H1 (cell line): ENCODE measurements at regions not wholly inside any gene's neighbourhood (a gene's known extent, or its start where the extent isn't known, plus 50 kb on each side); places are given as distances from the start of the nearest gene placed in this dataset.

ENCODE experiments used
- CTCF ChIA-PET: fragments of 300-600 bp; sonication (Branson Sonifier 250); formaldehyde crosslinking; loops from one replicate; lab custom pipeline; 2021; ENCODE audit not compliant: partially characterized antibody; lab: Charles Lee
- POLR2A ChIA-PET: fragments of 300-600 bp; sonication (Branson Sonifier 250); formaldehyde crosslinking; loops from one replicate; lab custom pipeline; 2021; ENCODE audit warnings: inconsistent platforms; ENCODE audit not compliant: partially characterized antibody; lab: Charles Lee
- DNase-seq, 2 experiments: peaks; one replicate each; pipeline versions ENCODE4 v3.0.0 to v3.0.0-alpha.2; 2010 to 2022; ENCODE audit warnings: low spot score in 2 of 2, low read depth in 1 of 2, mixed read lengths in 1 of 2
- FAIRE-seq: peaks from 2 replicates; lab custom pipeline; 2011; peaks lifted over from hg19 to GRCh38; lab: Jason Lieb, UNC
- H2AFZ ChIP-seq: 2 replicates; pipeline ENCODE4 v1.8.1; 2012; ENCODE audit warnings: low read length, inconsistent platforms
- H2AK5ac ChIP-seq: 2 replicates; pipeline ENCODE4 v1.6.1; 2013; ENCODE audit warnings: low read depth, low read length
- H2BK120ac ChIP-seq: replicated peaks from 2 replicates; pipeline ENCODE3; 2013; ENCODE audit warnings: low read depth, low read length, inconsistent platforms
- H2BK12ac ChIP-seq: 2 replicates; pipeline ENCODE4 v1.6.1; 2013; ENCODE audit warnings: low read depth, low read length
- H2BK15ac ChIP-seq: 2 replicates; pipeline ENCODE4 v1.6.1; 2013; ENCODE audit warnings: low read length
- H2BK20ac ChIP-seq: 2 replicates; pipeline ENCODE4 v1.6.1; 2013; ENCODE audit warnings: low read length
- H2BK5ac ChIP-seq: 2 replicates; pipeline ENCODE4 v1.6.1; 2013; ENCODE audit warnings: low read depth, low read length
- H3K14ac ChIP-seq: 2 replicates; pipeline ENCODE4 v1.6.1; 2013; ENCODE audit warnings: inconsistent platforms; ENCODE audit not compliant: insufficient read length
- H3K18ac ChIP-seq: 2 replicates; pipeline ENCODE4 v1.6.1; 2013; ENCODE audit warnings: low read length; ENCODE audit errors: extremely low read depth
- H3K23ac ChIP-seq: 2 replicates; pipeline ENCODE4 v1.6.1; 2013; ENCODE audit warnings: inconsistent platforms; ENCODE audit not compliant: insufficient read length
- H3K23me2 ChIP-seq: 2 replicates; pipeline ENCODE4 v1.6.1; 2013; ENCODE audit warnings: low read depth, low read length
- H3K27ac ChIP-seq: 2 replicates; pipeline ENCODE4 v1.6.1; 2011; ENCODE audit warnings: low read depth, low read length, inconsistent platforms
- H3K27me3 ChIP-seq, 4 experiments: replicated peaks in 1 of 4; 1 replicate in 1 of 4; 2 replicates in 3 of 4; pipeline versions ENCODE4 v1.6.1 to v1.8.1; 2011 to 2013; ENCODE audit warnings: low read length in 3 of 4, mild to moderate bottlenecking in 3 of 4, inconsistent platforms in 2 of 4, mixed read lengths in 2 of 4, moderate library complexity in 1 of 4; ENCODE audit not compliant: control insufficient read depth in 3 of 4, insufficient read depth in 3 of 4; ENCODE audit errors: extremely low read depth in 1 of 4
- H3K36me3 ChIP-seq, 4 experiments: 2 replicates each; pipeline versions ENCODE4 v1.6.1 to v1.8.1; 2011 to 2013; ENCODE audit warnings: mild to moderate bottlenecking in 4 of 4, low read length in 3 of 4, moderate library complexity in 2 of 4, control low read depth in 1 of 4, inconsistent platforms in 1 of 4; ENCODE audit not compliant: insufficient read depth in 4 of 4, control insufficient read depth in 2 of 4
- H3K4ac ChIP-seq: replicated peaks from 2 replicates; pipeline ENCODE3; 2013; ENCODE audit warnings: low read length, low read depth, mixed read lengths, inconsistent platforms; ENCODE audit not compliant: insufficient read length
- H3K4me1 ChIP-seq, 4 experiments: replicated peaks in 1 of 4; 1 replicate in 1 of 4; 2 replicates in 3 of 4; pipeline versions ENCODE4 v1.6.1 to v1.8.1; 2011 to 2013; ENCODE audit warnings: low read length in 3 of 4, inconsistent platforms in 2 of 4, mixed read lengths in 1 of 4; ENCODE audit not compliant: insufficient read depth in 4 of 4, control insufficient read depth in 3 of 4
- H3K4me2 ChIP-seq, 2 experiments: 2 replicates each; pipeline versions ENCODE4 v1.6.1 to v1.8.1; 2011 to 2013; ENCODE audit warnings: low read depth in 2 of 2, low read length in 2 of 2, control low read depth in 1 of 2, inconsistent platforms in 1 of 2, mild to moderate bottlenecking in 1 of 2; ENCODE audit not compliant: insufficient read depth in 1 of 2
- H3K4me3 ChIP-seq, 4 experiments: fragments of 200-600, 300-600 bp in 1 of 4; sonication (generic), shearing (Covaris generic), sonication (Bioruptor Twin) in 1 of 4; 2 replicates each; pipeline versions ENCODE4 v1.5.1 to v1.8.1; 2011 to 2016; ENCODE audit warnings: low read length in 4 of 4, low read depth in 3 of 4, control low read depth in 2 of 4, inconsistent platforms in 2 of 4, mild to moderate bottlenecking in 2 of 4, mixed read lengths in 1 of 4, moderate library complexity in 1 of 4; ENCODE audit not compliant: insufficient read depth in 2 of 4; ENCODE audit errors: extremely low read depth in 1 of 4
- H3K56ac ChIP-seq: replicated peaks from 2 replicates; pipeline ENCODE3; 2013; ENCODE audit warnings: low read depth, mild to moderate bottlenecking, mixed read lengths, low read length, inconsistent platforms; ENCODE audit not compliant: insufficient read length
- H3K79me1 ChIP-seq: 2 replicates; pipeline ENCODE4 v1.6.1; 2013; ENCODE audit warnings: low read depth, low read length, control low read depth
- H3K79me2 ChIP-seq, 2 experiments: 2 replicates each; pipeline versions ENCODE4 v1.6.1 to v1.8.1; 2012 to 2013; ENCODE audit warnings: low read length in 2 of 2, mild to moderate bottlenecking in 2 of 2, inconsistent platforms in 1 of 2; ENCODE audit not compliant: insufficient read depth in 2 of 2, control insufficient read depth in 1 of 2
- H3K9ac ChIP-seq, 4 experiments: replicated peaks in 1 of 4; 1 replicate in 1 of 4; 2 replicates in 3 of 4; pipeline versions ENCODE4 v1.6.1 to v1.8.1; 2011 to 2013; ENCODE audit warnings: low read depth in 3 of 4, low read length in 3 of 4, control low read depth in 2 of 4, mild to moderate bottlenecking in 2 of 4, moderate library complexity in 2 of 4, inconsistent platforms in 1 of 4; ENCODE audit errors: extremely low read depth in 1 of 4
- H3K9me3 ChIP-seq, 2 experiments: 2 replicates each; pipeline versions ENCODE4 v1.6.1 to v1.8.1; 2012 to 2013; ENCODE audit warnings: mild to moderate bottlenecking in 2 of 2, moderate library complexity in 2 of 2, control low read depth in 1 of 2, inconsistent platforms in 1 of 2, low read depth in 1 of 2, low read length in 1 of 2, mixed read lengths in 1 of 2; ENCODE audit not compliant: insufficient read depth in 2 of 2
- H4K20me1 ChIP-seq, 2 experiments: replicated peaks in 1 of 2; 2 replicates each; pipeline versions ENCODE3 to v1.8.1; 2011 to 2013; ENCODE audit warnings: inconsistent platforms in 2 of 2, low read length in 2 of 2, mild to moderate bottlenecking in 1 of 2; ENCODE audit not compliant: insufficient read depth in 2 of 2, control insufficient read depth in 1 of 2
- H4K5ac ChIP-seq: 2 replicates; pipeline ENCODE4 v1.6.1; 2013; ENCODE audit warnings: low read length, low read depth, mixed read lengths, inconsistent platforms; ENCODE audit not compliant: insufficient read length
- H4K8ac ChIP-seq: 2 replicates; pipeline ENCODE4 v1.8.0; 2013; ENCODE audit warnings: mild to moderate bottlenecking, moderate library complexity, low read length, inconsistent platforms; ENCODE audit not compliant: insufficient read depth; ENCODE audit errors: extremely low read depth
- H4K91ac ChIP-seq: replicated peaks from 2 replicates; pipeline ENCODE3; 2013; ENCODE audit warnings: low read length, mixed read lengths, inconsistent platforms; ENCODE audit not compliant: insufficient read length
- CHD1 ChIP-seq: IDR thresholded peaks from 2 replicates; pipeline ENCODE4 v1.6.1; 2012; ENCODE audit warnings: low read depth, low read length, improper control_type of control experiment
- CREB1 ChIP-seq: IDR thresholded peaks from 2 replicates; pipeline ENCODE4 v1.6.1; 2012; ENCODE audit warnings: inconsistent platforms
- CTCF ChIP-seq, 3 experiments: IDR thresholded peaks; 1 replicate in 2 of 3; 2 replicates in 1 of 3; pipeline versions ENCODE4 v1.5.1 to v1.6.1; 2011; ENCODE audit warnings: low read length in 3 of 3, mild to moderate bottlenecking in 3 of 3, inconsistent platforms in 2 of 3, low read depth in 1 of 3, moderate library complexity in 1 of 3; ENCODE audit not compliant: insufficient read depth in 1 of 3; ENCODE audit errors: control extremely low read depth in 1 of 3
- EGR1 ChIP-seq: IDR thresholded peaks from 2 replicates; pipeline ENCODE4 v1.6.1; 2011; ENCODE audit warnings: low read depth, low read length, borderline replicate concordance
- KDM4A ChIP-seq: IDR thresholded peaks from one replicate; pipeline ENCODE4 v1.7.1; 2012; ENCODE audit warnings: low read depth, mild to moderate bottlenecking, moderate library complexity, low read length, inconsistent platforms; ENCODE audit not compliant: severe bottlenecking
- MAFK ChIP-seq: IDR thresholded peaks from 2 replicates; pipeline ENCODE4 v1.6.1; 2012; ENCODE audit warnings: low read depth, mild to moderate bottlenecking, improper control_type of control experiment, low read length
- RBBP5 ChIP-seq: IDR thresholded peaks from 2 replicates; pipeline ENCODE4 v1.7.1; 2012; ENCODE audit warnings: low read depth, mild to moderate bottlenecking, inconsistent platforms, low read length, moderate library complexity, borderline replicate concordance
- RXRA ChIP-seq: IDR thresholded peaks from 2 replicates; pipeline ENCODE4 v1.6.1; 2011; ENCODE audit warnings: low read depth, mild to moderate bottlenecking, low read length, moderate library complexity; ENCODE audit not compliant: insufficient read depth
- SIRT6 ChIP-seq: IDR thresholded peaks from one replicate; pipeline ENCODE4 v1.7.1; 2012; ENCODE audit warnings: low read length, inconsistent platforms
- SRF ChIP-seq: IDR thresholded peaks from 2 replicates; pipeline ENCODE4 v1.6.1; 2011; ENCODE audit warnings: mild to moderate bottlenecking, low read depth, low read length, moderate library complexity
- SUZ12 ChIP-seq: fragments of 200-600 bp; sonication (generic); IDR thresholded peaks from 2 replicates; pipeline ENCODE4 v1.6.1; 2012; ENCODE audit warnings: mild to moderate bottlenecking, inconsistent platforms, low read length, moderate library complexity, mixed read lengths
- TBP ChIP-seq: IDR thresholded peaks from 2 replicates; pipeline ENCODE4 v1.6.1; 2011; ENCODE audit warnings: low read depth, low read length, improper control_type of control experiment
- ZNF274 ChIP-seq: IDR thresholded peaks from 2 replicates; pipeline ENCODE4 v1.7.0; 2012; ENCODE audit warnings: low read length, borderline replicate concordance; ENCODE audit errors: extremely low read depth
- WGBS, 2 experiments: shearing (Covaris generic) in 1 of 2; methylation state at CpG; one replicate each; pipeline versions ENCODE4 v1.1.6 to v1.1.7; 2013 to 2015; ENCODE audit warnings: low lambda C conversion rate in 2 of 2, mixed read lengths in 2 of 2, inconsistent platforms in 1 of 2, low coverage in 1 of 2, missing lambda C conversion rate in 1 of 2; ENCODE audit not compliant: insufficient replicate concordance in 2 of 2, insufficient coverage in 1 of 2, insufficient read length in 1 of 2; ENCODE audit errors: extremely low coverage in 1 of 2, missing lambda C conversion rate in 1 of 2; 5-methylcytosine and 5-hydroxymethylcytosine counted together

GRCh38 chr12:87311206-87311605, 718.0 kb downstream of the C12orf50 start:
- CTCF ChIA-PET = interaction anchor here (0.7 kb wide), 2 partner anchors 285 to 905 kb away, joined by 3 read pairs; no protein-coding TSS in a partner anchor
- FAIRE-seq = no peak
- no peak for TF ChIP-seq SIRT6
- TF ChIP-seq KDM4A = no peak
- no peak for TF ChIP-seq RBBP5
- no peak for TF ChIP-seq CHD1
- no peak for TF ChIP-seq CTCF (IDR thresholded peaks at IDR 0.05; ENCODE audit: control extremely low read depth in 1 of 3, insufficient read depth in 1 of 3, low read depth in 1 of 3, low read length in 3 of 3)
- no peak for TF ChIP-seq CREB1
- no peak for TF ChIP-seq MAFK
- no peak for TF ChIP-seq RXRA
- TF ChIP-seq ZNF274 = no peak
- no peak for TF ChIP-seq EGR1
- no peak for TF ChIP-seq SRF
- TF ChIP-seq TBP = no peak
- TF ChIP-seq SUZ12 = no peak

More at GRCh38 chr12:87311206-87311605, 718.0 kb downstream of the C12orf50 start:
- Histone ChIP-seq H3K18ac (no peak overlapping the region), H3K27me3 (no peaks in the 10 kb centered on the region), H2AFZ (no peak overlapping the region), H3K79me1 (no peaks in the 10 kb centered on the region), H3K79me2 (no peaks in the 10 kb centered on the region), H3K4me2 (no peak overlapping the region), H4K91ac (no peak overlapping the region), H4K8ac (no peak overlapping the region), H3K27ac (no peak overlapping the region), H4K20me1 (no peaks in the 10 kb centered on the region), H3K36me3 (no peaks in the 10 kb centered on the region), H4K5ac (no peak overlapping the region), H2BK120ac (no peak overlapping the region), H3K23me2 (no peaks in the 10 kb centered on the region), H2BK15ac (no peak overlapping the region), H3K14ac (no peak overlapping the region), H3K4me1 (no peaks in the 10 kb centered on the region), H2BK12ac (no peak overlapping the region), H3K9me3 (no peaks in the 10 kb centered on the region), H2BK20ac (no peak overlapping the region), H3K56ac (no peak overlapping the region), H3K4ac (no peak overlapping the region), H2BK5ac (no peak overlapping the region), H3K23ac (no peak overlapping the region), H3K9ac (no peak overlapping the region), H3K4me3 (no peak overlapping the region), H2AK5ac (no peak overlapping the region)
- DNase-seq = no peak
- POLR2A ChIA-PET = no interaction called here
- WGBS, 2 experiments = 94% methylated on average over 1 of the region's 1 CpG; no CpG with 5 or more reads in 1 of the 2 experiments
